ENCODE measurements at regions not wholly inside any gene's neighbourhood (a gene's known extent, or its start where the extent isn't known, plus 50 kb on each side); places are given as distances from the start of the nearest gene placed in this dataset.

- TF ChIP-seq TAF1 (IDR thresholded peaks at IDR 0.05; ENCODE audit: low read depth): no peak
- no peak for TF ChIP-seq EP300 (IDR thresholded peaks at IDR 0.05; ENCODE audit: borderline replicate concordance)
- TF ChIP-seq NFIC (IDR thresholded peaks at IDR 0.05): no peak
- no peak for TF ChIP-seq CREB1 (IDR thresholded peaks at IDR 0.05; ENCODE audit: low read depth)
- TF ChIP-seq EGR1 (IDR thresholded peaks at IDR 0.05): no peak
- TF ChIP-seq FOXM1 (IDR thresholded peaks at IDR 0.05; ENCODE audit: borderline replicate concordance, low read depth): no peak
- TF ChIP-seq ZBTB7A (IDR thresholded peaks at IDR 0.05; ENCODE audit: low read depth): no peak
- TF ChIP-seq RAD21 (IDR thresholded peaks at IDR 0.05; ENCODE audit: low read depth): no peak
- TF ChIP-seq TEAD4 (IDR thresholded peaks at IDR 0.05): no peak
These were observed 66.7 kb upstream of the PHF24 start for GRCh38 chr9:34891386-34891785.

DNA sequence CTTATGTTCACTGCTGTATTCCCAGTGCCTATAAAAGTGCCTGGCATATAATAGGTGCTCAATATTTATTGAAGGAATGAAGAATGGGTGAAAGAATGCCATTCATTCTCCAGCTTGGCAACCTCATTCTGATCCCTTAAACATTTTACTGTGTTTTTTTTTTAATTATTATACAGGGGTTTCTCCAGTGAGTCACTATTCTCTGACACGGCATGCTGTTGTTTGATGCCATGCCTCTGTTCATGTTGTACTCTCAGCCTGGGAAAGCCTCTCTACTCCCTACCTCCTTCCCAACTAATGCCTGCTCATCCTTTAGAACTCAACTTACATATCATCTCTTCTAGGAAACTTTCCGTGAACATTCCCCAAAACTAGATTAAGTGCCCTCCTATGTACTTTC lies 70.2 kb upstream of the PHF24 start:
- TF ChIP-seq, protein P1, sequence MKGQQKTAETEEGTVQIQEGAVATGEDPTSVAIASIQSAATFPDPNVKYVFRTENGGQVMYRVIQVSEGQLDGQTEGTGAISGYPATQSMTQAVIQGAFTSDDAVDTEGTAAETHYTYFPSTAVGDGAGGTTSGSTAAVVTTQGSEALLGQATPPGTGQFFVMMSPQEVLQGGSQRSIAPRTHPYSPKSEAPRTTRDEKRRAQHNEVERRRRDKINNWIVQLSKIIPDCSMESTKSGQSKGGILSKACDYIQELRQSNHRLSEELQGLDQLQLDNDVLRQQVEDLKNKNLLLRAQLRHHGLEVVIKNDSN (IDR thresholded peaks at IDR 0.05): no peak
- TF ChIP-seq CREB1 (IDR thresholded peaks at IDR 0.05; ENCODE audit: low read depth) (no peak), NFIC (IDR thresholded peaks at IDR 0.05) (no peak), YY1 (IDR thresholded peaks at IDR 0.05; ENCODE audit: low read depth) (no peak), CEBPB (IDR thresholded peaks at IDR 0.05) (no peak), EP300 (IDR thresholded peaks at IDR 0.05; ENCODE audit: borderline replicate concordance) (no peak)

DNA sequence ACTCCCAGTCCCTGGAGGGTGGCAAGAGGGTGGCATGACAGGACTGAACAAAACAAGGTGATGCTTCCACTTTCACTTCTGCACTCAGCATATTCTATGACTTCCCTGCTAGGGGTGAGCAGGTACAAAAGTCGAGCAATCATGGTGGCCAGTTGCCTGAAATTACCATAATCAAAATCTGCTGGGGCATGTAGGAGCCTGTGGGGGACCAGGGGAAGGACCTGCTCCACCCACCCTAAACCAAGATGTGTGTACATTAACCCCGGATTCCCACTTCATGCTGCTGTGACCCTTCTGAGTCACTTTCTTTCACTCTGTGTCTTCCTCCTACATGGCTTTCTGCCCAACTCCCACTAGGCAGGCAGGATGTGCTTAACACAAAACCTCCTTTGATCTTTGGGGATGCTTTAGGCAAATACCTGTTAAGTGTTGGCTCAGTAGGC lies 73.3 kb upstream of the PHF24 start:
- no peak for TF ChIP-seq EGR1 (IDR thresholded peaks at IDR 0.05)
- no peak for TF ChIP-seq TCF12 (IDR thresholded peaks at IDR 0.05; ENCODE audit: low read depth)
- TF ChIP-seq TEAD4 (IDR thresholded peaks at IDR 0.05): no peak
- TF ChIP-seq TAF1 (IDR thresholded peaks at IDR 0.05; ENCODE audit: low read depth): no peak
- no peak for TF ChIP-seq CREB1 (IDR thresholded peaks at IDR 0.05; ENCODE audit: low read depth)
- TF ChIP-seq RAD21 (IDR thresholded peaks at IDR 0.05; ENCODE audit: low read depth): no peak
- no peak for TF ChIP-seq EP300 (IDR thresholded peaks at IDR 0.05; ENCODE audit: borderline replicate concordance)
- TF ChIP-seq REST (IDR thresholded peaks at IDR 0.05; ENCODE audit: low read depth): no peak
- TF ChIP-seq YY1 (IDR thresholded peaks at IDR 0.05; ENCODE audit: low read depth): no peak
- no peak for TF ChIP-seq CEBPB (IDR thresholded peaks at IDR 0.05)
- no peak for TF ChIP-seq MAX (IDR thresholded peaks at IDR 0.05)
- TF ChIP-seq FOXM1 (IDR thresholded peaks at IDR 0.05; ENCODE audit: borderline replicate concordance, low read depth): no peak
- TF ChIP-seq NFIC (IDR thresholded peaks at IDR 0.05): no peak
- TF ChIP-seq, protein P1 (IDR thresholded peaks at IDR 0.05): no peak
- no peak for TF ChIP-seq ZBTB7A (IDR thresholded peaks at IDR 0.05; ENCODE audit: low read depth)

GRCh38 chr9:34876096-34876495 lies 82.0 kb upstream of the PHF24 start:
- no peak for TF ChIP-seq REST (IDR thresholded peaks at IDR 0.05; ENCODE audit: low read depth)
- TF ChIP-seq CREB1 (IDR thresholded peaks at IDR 0.05; ENCODE audit: low read depth): no peak
- TF ChIP-seq EGR1 (IDR thresholded peaks at IDR 0.05): no peak
- no peak for TF ChIP-seq ZBTB7A (IDR thresholded peaks at IDR 0.05; ENCODE audit: low read depth)
- TF ChIP-seq NFIC (IDR thresholded peaks at IDR 0.05): no peak
- no peak for TF ChIP-seq TCF12 (IDR thresholded peaks at IDR 0.05; ENCODE audit: low read depth)
- TF ChIP-seq TEAD4 (IDR thresholded peaks at IDR 0.05): no peak
- TF ChIP-seq EP300 (IDR thresholded peaks at IDR 0.05; ENCODE audit: borderline replicate concordance): no peak
- TF ChIP-seq MAX (IDR thresholded peaks at IDR 0.05): no peak
- TF ChIP-seq RAD21 (IDR thresholded peaks at IDR 0.05; ENCODE audit: low read depth): no peak
- no peak for TF ChIP-seq YY1 (IDR thresholded peaks at IDR 0.05; ENCODE audit: low read depth)
- no peak for TF ChIP-seq CEBPB (IDR thresholded peaks at IDR 0.05)
- no peak for TF ChIP-seq FOXM1 (IDR thresholded peaks at IDR 0.05; ENCODE audit: borderline replicate concordance, low read depth)
- no peak for TF ChIP-seq TAF1 (IDR thresholded peaks at IDR 0.05; ENCODE audit: low read depth)
- TF ChIP-seq, protein P1 (IDR thresholded peaks at IDR 0.05): no peak

DNA sequence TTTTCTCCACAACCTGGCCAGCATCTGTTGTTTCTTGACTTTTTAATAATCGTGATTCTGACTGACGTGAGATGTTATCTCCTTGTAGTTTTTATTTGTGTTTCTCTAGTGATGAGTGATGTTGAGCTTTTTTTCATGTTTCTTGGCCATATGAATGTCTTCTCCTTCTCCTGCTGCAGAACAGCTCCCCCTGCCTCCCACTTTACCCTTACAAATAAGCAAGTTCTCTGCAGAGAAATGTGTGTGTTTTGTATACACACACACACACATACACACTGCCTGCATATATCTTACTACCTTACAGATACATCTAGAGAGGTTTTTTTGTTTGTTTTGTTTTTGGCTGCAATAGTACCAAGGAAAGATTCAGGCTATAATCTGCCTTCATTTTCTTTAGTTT lies 88.7 kb upstream of the PHF24 start:
- TF ChIP-seq YY1 (IDR thresholded peaks at IDR 0.05; ENCODE audit: low read depth) (no peak), RAD21 (IDR thresholded peaks at IDR 0.05; ENCODE audit: low read depth) (peak; percentile 45), EP300 (IDR thresholded peaks at IDR 0.05; ENCODE audit: borderline replicate concordance) (no peak), CREB1 (IDR thresholded peaks at IDR 0.05; ENCODE audit: low read depth) (no peak)

DNA sequence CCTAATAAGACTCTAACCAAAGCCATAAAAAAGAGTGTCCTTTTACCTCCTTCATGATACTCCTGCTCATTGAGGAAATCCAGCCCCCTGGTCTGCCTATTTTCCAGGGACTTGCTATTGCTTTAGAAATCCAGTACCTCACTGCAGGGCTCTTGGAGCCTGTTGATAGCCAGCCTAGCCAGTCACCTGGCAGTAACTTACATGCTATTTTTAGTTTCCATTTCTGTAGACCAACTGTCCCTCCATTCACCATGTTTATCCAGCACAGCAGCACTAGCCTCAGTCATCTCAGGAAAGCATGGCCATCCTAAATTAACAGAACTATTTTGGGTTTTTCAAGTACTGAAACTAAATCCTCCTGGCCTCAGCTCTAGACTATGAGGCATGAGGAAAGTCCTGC lies 91.5 kb upstream of the PHF24 start:
- TF ChIP-seq CREB1 (IDR thresholded peaks at IDR 0.05; ENCODE audit: low read depth) (no peak), TEAD4 (IDR thresholded peaks at IDR 0.05) (no peak), EP300 (IDR thresholded peaks at IDR 0.05; ENCODE audit: borderline replicate concordance) (no peak), YY1 (IDR thresholded peaks at IDR 0.05; ENCODE audit: low read depth) (no peak)
